ENCODE measurements at regions not wholly inside any gene's neighbourhood (a gene's known extent, or its start where the extent isn't known, plus 50 kb on each side); places are given as distances from the start of the nearest gene placed in this dataset.

- DNase-seq = no peak
- no peak for ATAC-seq
- Mint-ChIP-seq H3K4me1 (no peaks in the 10 kb centered on the region), H3K4me3 (no peak overlapping the region), H3K27ac (no peak overlapping the region), H3K27me3 (peaks cover 7% of the 10 kb centered on the region), H3K9me3 (peaks cover 0 to 15% of the 10 kb centered on the region in 2 donors)
These were observed 157.7 kb downstream of the PAPSS1 start for GRCh38 chr4:107562316-107562715.

GRCh38 chr4:107561481-107561880, 158.6 kb downstream of the PAPSS1 start:
- H3K9me3 Mint-ChIP-seq = peaks cover 0 to 15% of the 10 kb centered on the region in 2 donors
- H3K27me3 Mint-ChIP-seq = peaks cover 7% of the 10 kb centered on the region
- no peak overlapping the region for H3K4me3 Mint-ChIP-seq
- ATAC-seq (no peak), DNase-seq (no peak)
- no peak overlapping the region for H3K27ac Mint-ChIP-seq
- no peaks in the 10 kb centered on the region for H3K4me1 Mint-ChIP-seq

- peaks cover 0 to 15% of the 10 kb centered on the region in 2 donors for H3K9me3 Mint-ChIP-seq
- H3K27me3 Mint-ChIP-seq = peaks cover 7% of the 10 kb centered on the region
- no peak overlapping the region for H3K4me3 Mint-ChIP-seq
- H3K4me1 Mint-ChIP-seq = no peaks in the 10 kb centered on the region
- ATAC-seq = no peak
- no peak for DNase-seq
- no peak overlapping the region for H3K27ac Mint-ChIP-seq
These were observed 160.4 kb downstream of the PAPSS1 start for GRCh38 chr4:107559653-107560052.

GRCh38 chr4:107552306-107552705, 167.7 kb downstream of the PAPSS1 start:
- DNase-seq (no peak), ATAC-seq (no peak)
- Mint-ChIP-seq H3K9me3 (no peaks in the 10 kb centered on the region), H3K4me3 (no peak overlapping the region), H3K27me3 (no peaks in the 10 kb centered on the region), H3K4me1 (no peaks in the 10 kb centered on the region), H3K27ac (no peak overlapping the region)

GRCh38 chr4:107548211-107548905, 171.7 kb downstream of the PAPSS1 start:
- H3K9me3 Mint-ChIP-seq = no peaks in the 10 kb centered on the region
- no peak for ATAC-seq
- DNase-seq = no peak
- H3K4me1 Mint-ChIP-seq = no peaks in the 10 kb centered on the region
- H3K4me3 Mint-ChIP-seq = no peak overlapping the region
- H3K27ac Mint-ChIP-seq = no peak overlapping the region
- H3K27me3 Mint-ChIP-seq = no peaks in the 10 kb centered on the region

GRCh38 chr4:107546638-107547037, 173.4 kb downstream of the PAPSS1 start:
- no peak for ATAC-seq

GRCh38 chr4:107541511-107541910, 178.5 kb downstream of the PAPSS1 start:
- H3K27me3 Mint-ChIP-seq = no peaks in the 10 kb centered on the region
- H3K27ac Mint-ChIP-seq = no peak overlapping the region
- no peak overlapping the region for H3K4me3 Mint-ChIP-seq
- ATAC-seq (no peak), DNase-seq (no peak)
- H3K4me1 Mint-ChIP-seq = no peaks in the 10 kb centered on the region
- H3K9me3 Mint-ChIP-seq = no peaks in the 10 kb centered on the region

More at GRCh38 chr4:107546638-107547037, 173.4 kb downstream of the PAPSS1 start:
- H3K4me3 Mint-ChIP-seq = no peak overlapping the region
- no peaks in the 10 kb centered on the region for H3K27me3 Mint-ChIP-seq
- no peak overlapping the region for H3K27ac Mint-ChIP-seq
- no peaks in the 10 kb centered on the region for H3K9me3 Mint-ChIP-seq
- H3K4me1 Mint-ChIP-seq = no peaks in the 10 kb centered on the region
- DNase-seq = no peak

- Mint-ChIP-seq H3K27me3 (no peaks in the 10 kb centered on the region), H3K4me3 (no peak overlapping the region), H3K4me1 (no peaks in the 10 kb centered on the region), H3K27ac (no peak overlapping the region), H3K9me3 (no peaks in the 10 kb centered on the region)
- ATAC-seq (no peak), DNase-seq (no peak)
These were observed 188.1 kb downstream of the PAPSS1 start for GRCh38 chr4:107531927-107532326.

GRCh38 chr4:107520368-107520767, 199.7 kb downstream of the PAPSS1 start:
- Mint-ChIP-seq H3K9me3 (peaks cover 0 to 1% of the 10 kb centered on the region in 2 donors), H3K27ac (peak overlapping the region in 1 of 2 donors; percentile 31), H3K4me1 (no peaks in the 10 kb centered on the region), H3K27me3 (peaks cover 26% of the 10 kb centered on the region), H3K4me3 (no peak overlapping the region)
- ATAC-seq (no peak), DNase-seq (no peak)

- DNase-seq (no peak), ATAC-seq (no peak)
- Mint-ChIP-seq H3K27ac (no peak overlapping the region), H3K4me1 (no peaks in the 10 kb centered on the region), H3K9me3 (no peaks in the 10 kb centered on the region), H3K4me3 (no peak overlapping the region), H3K27me3 (peaks cover 24% of the 10 kb centered on the region)
These were observed 201.0 kb downstream of the PAPSS1 start for GRCh38 chr4:107519053-107519452.

GRCh38 chr4:107518076-107518475, 202.0 kb downstream of the PAPSS1 start:
- Mint-ChIP-seq H3K4me3 (no peak overlapping the region), H3K27me3 (peaks cover 16% of the 10 kb centered on the region), H3K4me1 (no peaks in the 10 kb centered on the region), H3K27ac (no peak overlapping the region), H3K9me3 (no peaks in the 10 kb centered on the region)
- ATAC-seq (no peak), DNase-seq (no peak)

- Mint-ChIP-seq H3K27me3 (peaks cover 2% of the 10 kb centered on the region), H3K4me3 (no peak overlapping the region), H3K27ac (no peak overlapping the region)
These were observed 207.5 kb downstream of the PAPSS1 start for GRCh38 chr4:107512549-107512948.

GRCh38 chr4:107509615-107510014, 210.4 kb downstream of the PAPSS1 start:
- ATAC-seq = no peak
- H3K4me1 Mint-ChIP-seq = no peaks in the 10 kb centered on the region
- H3K27ac Mint-ChIP-seq = no peak overlapping the region
- no peak for DNase-seq
- peaks cover 0 to under 1% of the 10 kb centered on the region in 2 donors for H3K9me3 Mint-ChIP-seq
- H3K27me3 Mint-ChIP-seq = no peaks in the 10 kb centered on the region
- H3K4me3 Mint-ChIP-seq = no peak overlapping the region

More at GRCh38 chr4:107512549-107512948, 207.5 kb downstream of the PAPSS1 start:
- no peaks in the 10 kb centered on the region for H3K4me1 Mint-ChIP-seq
- DNase-seq = no peak
- ATAC-seq = no peak
- H3K9me3 Mint-ChIP-seq = no peaks in the 10 kb centered on the region

GRCh38 chr4:107500551-107500950, 219.5 kb downstream of the PAPSS1 start:
- DNase-seq (no peak), ATAC-seq (no peak)
- Mint-ChIP-seq H3K9me3 (peaks cover 3 to 7% of the 10 kb centered on the region in 2 donors), H3K27ac (no peak overlapping the region), H3K4me3 (no peak overlapping the region), H3K27me3 (no peaks in the 10 kb centered on the region), H3K4me1 (no peaks in the 10 kb centered on the region)

GRCh38 chr4:107497054-107497453, 223.0 kb downstream of the PAPSS1 start:
- Mint-ChIP-seq H3K4me3 (no peak overlapping the region), H3K27ac (no peak overlapping the region), H3K27me3 (no peaks in the 10 kb centered on the region), H3K9me3 (peaks cover 0 to 7% of the 10 kb centered on the region in 2 donors), H3K4me1 (no peaks in the 10 kb centered on the region)
- DNase-seq = no peak
- no peak for ATAC-seq

GRCh38 chr4:107492566-107492965, 227.5 kb downstream of the PAPSS1 start:
- Mint-ChIP-seq H3K9me3 (peaks cover 0 to 7% of the 10 kb centered on the region in 2 donors), H3K27ac (no peak overlapping the region), H3K27me3 (no peaks in the 10 kb centered on the region), H3K4me1 (no peaks in the 10 kb centered on the region), H3K4me3 (no peak overlapping the region)
- ATAC-seq (no peak), DNase-seq (no peak)

- peaks cover 0 to 3% of the 10 kb centered on the region in 2 donors for H3K9me3 Mint-ChIP-seq
These were observed 229.9 kb downstream of the PAPSS1 start for GRCh38 chr4:107490116-107490515.

More at GRCh38 chr4:107490116-107490515, 229.9 kb downstream of the PAPSS1 start:
- H3K27ac Mint-ChIP-seq = no peak overlapping the region
- DNase-seq = no peak
- H3K27me3 Mint-ChIP-seq = no peaks in the 10 kb centered on the region
- H3K4me3 Mint-ChIP-seq = no peak overlapping the region
- no peak for ATAC-seq
- H3K4me1 Mint-ChIP-seq = no peaks in the 10 kb centered on the region

Measured in stimulated activated naive CD8-positive, alpha-beta T cell treated with anti-CD3 and anti-CD28 coated beads, Interleukin-15, amount 100 ng/mL, for 72 hours (primary cell).